Ammon's horn (tissue), 1 donor: ENCODE measurements at regions not wholly inside any gene's neighbourhood (a gene's known extent, or its start where the extent isn't known, plus 50 kb on each side); places are given as distances from the start of the nearest gene placed in this dataset.
A peak's percentile ranks its signal among the peaks of the same experiment; 100 is the strongest.

Source experiments
- DNase-seq: peaks from one replicate; pipeline ENCODE4 v3.0.0-alpha.2; 2016; ENCODE audit warnings: low spot score

DNA sequence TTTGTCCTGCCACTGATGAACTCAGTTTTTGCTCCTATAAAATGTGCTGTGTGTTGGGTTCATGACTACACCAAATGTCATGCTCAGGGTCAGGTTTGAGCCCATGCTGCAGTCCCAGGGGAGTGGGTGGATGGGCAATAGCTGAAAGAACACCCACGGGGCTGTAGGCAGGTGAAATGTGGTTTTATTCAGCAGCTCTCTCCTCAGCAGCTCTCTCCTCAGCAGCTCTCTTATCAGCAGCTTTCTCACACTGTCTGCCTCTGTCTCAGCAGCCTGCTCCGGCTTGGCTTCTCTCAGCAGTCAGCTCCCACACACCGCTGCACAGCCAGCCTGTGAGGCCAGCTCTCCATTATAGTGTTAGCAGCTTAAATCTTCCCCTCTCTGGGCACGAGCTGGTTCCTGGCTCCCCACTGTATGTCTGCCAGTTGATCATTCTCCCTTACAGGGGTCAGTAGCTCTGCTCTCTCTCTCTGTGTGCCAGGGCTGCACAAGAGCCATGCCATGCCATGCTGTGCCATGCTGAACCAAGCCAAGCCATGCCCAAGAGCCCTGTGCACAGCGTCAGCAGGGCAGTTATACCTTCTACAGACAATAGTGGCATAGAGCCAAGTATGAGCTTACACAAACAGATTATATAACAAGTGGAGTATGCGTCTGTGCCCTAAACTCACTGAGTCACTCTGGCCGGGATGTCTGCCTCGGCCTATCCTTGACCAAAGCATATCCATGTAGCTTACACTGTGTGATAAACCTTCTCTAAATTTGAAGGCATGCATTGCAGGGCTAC lies 303.3 kb upstream of the TMPO start:
- peak; percentile 22 for DNase-seq

- DNase-seq: no peak
These were observed 301.8 kb upstream of the TMPO start for GRCh38 chr12:98213556-98213955.

DNA sequence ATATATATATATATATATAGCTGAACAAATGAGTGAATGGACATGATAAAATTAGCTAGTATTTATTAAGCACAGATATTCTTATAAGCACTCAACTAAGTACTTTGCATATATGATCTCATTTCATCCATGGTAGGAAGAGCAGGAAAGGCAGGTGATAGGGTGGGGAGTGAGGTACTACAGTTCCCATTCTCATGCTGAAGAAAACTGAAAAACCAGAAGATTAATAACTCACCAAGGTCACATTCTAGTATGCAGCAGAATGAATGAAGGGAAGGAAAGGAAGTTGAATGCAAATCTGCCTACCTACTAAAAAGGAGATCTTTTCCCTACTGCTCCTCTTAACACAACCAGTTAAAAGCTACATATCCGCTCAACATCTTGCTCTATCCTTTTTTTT lies 298.1 kb upstream of the TMPO start:
- no peak for DNase-seq

GRCh38 chr12:98220636-98221035 lies 294.8 kb upstream of the TMPO start:
- DNase-seq: no peak

DNA sequence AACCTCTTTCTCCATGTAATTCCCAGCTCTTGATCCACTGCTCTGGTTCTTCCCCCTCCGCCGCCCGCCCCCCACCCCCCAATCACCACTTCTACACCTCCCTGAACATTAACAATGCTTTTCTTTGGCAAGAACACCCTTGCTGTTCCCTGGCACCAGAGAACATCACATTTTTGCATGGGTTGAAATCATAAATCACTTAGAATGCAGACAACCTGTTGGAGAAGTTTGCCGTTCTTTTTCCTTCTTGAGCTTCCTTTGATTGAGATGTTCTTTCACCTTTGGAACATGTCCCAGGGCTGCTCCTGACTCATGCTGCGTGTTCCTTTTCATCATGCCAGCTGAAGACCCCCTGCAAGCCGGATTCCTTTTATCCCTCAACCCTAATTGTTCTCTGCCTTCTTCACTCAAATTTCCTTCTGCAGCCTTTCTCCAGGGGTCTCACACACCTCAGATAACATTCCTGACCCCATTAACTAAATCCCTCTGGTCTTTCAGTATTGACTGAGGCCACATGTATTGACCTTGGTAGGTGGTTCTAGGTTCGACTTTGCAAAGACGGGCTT lies 294.1 kb upstream of the TMPO start:
- DNase-seq: no peak

DNA sequence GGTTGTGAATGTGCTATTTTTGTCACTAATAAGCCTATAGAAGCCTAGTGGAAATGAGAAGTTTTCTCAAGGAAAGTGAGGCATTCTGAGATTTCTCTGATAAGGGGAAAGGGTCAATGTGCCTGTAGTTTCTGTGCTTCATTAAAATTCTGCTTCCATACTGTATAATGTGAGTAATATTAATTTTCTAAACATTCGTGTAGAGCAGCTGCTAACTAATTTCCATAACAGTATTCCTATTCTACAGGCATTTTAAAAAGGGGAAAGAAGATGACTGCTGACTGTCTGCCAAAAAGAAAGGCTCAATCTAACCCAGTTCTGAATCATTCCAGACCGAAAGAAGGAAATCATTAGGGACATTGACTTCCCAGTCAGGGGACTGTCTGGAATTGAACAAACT lies 293.3 kb upstream of the TMPO start:
- no peak for DNase-seq

- no peak for DNase-seq
These were observed 290.7 kb upstream of the TMPO start for GRCh38 chr12:98224584-98225221.

- DNase-seq: no peak
These were observed 288.2 kb upstream of the TMPO start for GRCh38 chr12:98227162-98227561.

DNA sequence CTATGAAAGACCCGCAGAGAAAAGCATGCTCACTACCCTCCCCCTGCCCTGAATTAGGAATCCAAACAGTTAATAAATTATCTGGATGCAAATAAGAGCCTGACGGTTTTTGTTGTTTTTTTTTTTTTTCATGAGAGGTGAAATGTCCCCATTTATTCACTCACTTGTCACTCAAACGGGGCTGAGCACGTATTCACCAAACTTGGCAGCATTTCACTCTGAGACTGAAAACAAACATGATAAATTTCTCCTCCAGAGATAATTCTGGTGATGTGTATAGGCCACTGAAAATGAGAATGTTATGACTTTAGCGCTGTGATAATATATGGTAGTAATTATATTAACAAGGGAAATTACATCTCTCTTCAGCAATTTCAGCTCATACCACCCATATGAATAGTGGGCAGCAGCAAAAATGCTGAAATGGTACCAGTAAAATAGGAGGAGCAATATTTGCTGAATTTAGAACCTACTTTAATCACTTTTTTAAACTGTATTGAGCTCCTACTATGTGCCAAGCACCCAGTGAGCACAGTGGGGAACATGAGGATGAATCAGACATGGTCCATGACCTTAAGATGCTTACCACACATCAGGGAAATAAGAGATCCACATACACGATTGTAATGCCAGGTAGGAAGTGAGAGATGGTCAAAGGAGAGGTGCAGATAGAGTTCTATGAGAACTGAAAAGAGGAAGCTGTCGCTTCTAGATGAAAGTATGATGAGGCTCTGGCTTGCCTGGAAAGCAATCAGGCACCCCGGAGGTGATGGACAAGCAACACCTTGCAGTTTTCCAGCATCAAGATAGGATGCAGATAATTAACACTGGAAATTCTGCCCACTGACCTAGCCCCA lies 286.5 kb upstream of the TMPO start:
- DNase-seq: no peak

- no peak for DNase-seq
These were observed 285.9 kb upstream of the TMPO start for GRCh38 chr12:98229540-98229924.

GRCh38 chr12:98232753-98233390 lies 282.5 kb upstream of the TMPO start:
- no peak for DNase-seq

DNA sequence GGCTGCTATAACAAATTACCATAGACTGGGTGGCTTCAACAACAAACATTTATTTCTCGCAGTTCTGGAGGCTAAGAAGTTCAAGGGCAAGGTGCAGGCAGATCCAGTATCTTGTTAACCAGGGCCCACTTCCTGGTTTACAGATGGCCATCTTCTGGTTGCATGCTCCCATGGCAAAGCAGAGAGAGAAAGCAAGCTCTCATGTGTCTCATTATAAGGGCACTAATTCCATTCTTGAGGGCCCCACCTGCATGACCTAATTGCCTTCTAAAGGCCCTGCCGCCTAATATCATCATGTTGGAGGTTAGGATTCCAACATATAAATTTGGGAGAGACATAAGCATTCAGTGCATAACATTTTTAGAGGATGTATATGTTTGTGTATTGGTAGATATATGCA lies 280.1 kb upstream of the TMPO start:
- no peak for DNase-seq

DNA sequence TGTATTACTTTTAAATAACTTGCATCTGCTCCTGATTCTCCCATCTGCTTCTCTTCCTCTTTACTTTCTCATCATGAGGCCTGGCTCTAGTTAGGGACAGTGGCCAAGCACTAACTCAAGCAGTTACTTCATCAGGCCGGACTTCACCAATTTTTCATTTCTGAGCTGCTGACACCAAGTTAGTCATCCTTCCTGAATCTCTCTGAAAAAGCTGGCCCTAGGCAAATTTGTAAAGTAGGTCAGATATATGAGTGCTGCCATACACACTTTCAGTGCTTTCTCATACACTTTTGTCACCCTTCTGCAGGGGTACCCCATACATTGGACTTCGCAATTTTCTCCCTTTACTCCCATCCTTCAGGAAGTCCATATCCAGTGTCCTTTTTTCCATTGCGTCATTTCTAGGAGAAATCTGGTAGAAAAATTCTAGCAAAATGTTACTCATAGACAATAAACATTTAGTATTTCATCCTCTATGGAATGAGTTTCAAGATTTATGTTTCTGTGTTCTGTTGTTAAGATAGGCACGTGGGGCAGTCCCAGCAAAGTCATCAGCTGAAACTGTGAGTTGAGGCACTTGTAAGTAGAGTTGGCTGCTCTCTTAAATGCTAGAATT lies 276.8 kb upstream of the TMPO start:
- no peak for DNase-seq

GRCh38 chr12:98243190-98243589 lies 272.2 kb upstream of the TMPO start:
- DNase-seq: no peak

DNA sequence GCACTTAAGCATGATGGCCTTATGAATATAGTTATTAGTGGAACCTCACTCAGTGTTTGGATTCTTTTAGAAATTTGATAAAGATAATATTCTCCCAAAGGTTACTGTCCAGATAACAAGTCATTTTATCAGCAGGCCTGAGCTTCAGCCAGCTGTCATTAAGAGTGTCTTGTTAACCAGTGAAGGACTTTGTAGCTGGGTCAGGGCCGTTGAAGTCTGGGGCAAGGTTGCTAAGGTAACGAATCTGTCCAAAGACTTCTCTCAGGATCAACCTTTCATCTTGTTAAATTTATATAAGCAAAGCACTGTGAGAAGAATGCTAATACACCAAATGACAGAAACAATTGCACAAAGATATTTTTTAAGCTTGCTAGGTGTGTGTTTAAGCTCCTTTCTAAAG lies 271.3 kb upstream of the TMPO start:
- DNase-seq: no peak

DNA sequence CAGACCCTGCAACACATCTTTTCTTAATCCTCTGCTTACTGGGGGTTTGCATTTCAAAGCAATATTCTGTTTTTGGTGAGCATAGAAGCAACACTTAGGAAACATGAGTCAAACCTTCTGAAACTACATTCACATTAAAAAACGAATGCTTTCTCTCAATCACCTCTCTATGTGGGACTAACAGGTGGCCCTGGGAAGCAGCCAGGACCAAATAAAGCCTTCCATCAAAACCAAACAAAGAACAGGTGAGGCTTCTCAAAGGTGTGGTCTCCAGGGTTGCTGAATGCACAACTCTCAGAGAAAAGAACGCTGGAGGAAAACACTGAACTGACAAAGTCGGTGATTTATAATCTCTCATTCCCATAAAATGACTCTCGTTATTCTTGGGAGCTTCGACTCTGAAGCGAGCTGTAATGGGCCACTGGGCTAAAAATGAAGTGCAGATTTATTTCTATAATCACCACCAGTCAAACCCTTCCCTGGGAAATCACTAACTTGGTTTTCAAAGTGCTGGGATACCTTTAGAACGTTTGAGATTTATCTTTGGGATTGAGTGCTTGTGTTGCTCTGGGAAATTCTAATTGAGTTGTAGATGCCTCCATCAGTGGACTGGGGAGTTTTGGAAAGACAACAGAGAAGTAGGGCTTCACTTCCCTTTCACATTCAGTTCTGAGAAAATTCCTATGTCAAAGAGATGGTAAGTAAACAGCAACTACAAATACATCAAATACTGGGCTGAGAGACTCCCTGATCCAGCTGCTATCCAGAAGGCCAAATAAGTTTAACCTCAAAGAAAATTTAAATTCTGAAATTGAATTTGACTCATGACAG lies 262.0 kb upstream of the TMPO start:
- no peak for DNase-seq

DNA sequence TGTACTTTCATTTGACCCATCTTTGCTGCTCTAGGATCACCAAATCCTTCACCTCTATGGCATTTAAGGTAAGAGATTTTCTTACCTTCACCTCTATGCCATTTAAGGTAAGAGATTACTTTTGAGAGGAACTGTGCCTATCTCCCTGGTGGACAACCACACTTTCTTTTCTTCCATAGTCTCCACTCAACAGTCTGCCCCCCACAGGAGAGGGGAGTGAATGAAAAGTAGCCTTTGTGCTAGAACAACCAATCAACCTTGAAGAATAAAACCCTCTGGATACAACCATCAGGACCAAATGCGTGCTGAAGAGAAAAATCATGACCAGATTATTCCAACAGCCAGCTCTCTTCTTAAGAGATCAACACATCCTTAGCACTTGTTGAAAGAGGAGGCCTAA lies 258.6 kb upstream of the TMPO start:
- DNase-seq: no peak

- no peak for DNase-seq
These were observed 255.7 kb upstream of the TMPO start for GRCh38 chr12:98259693-98260092.

- no peak for DNase-seq
These were observed 255.1 kb upstream of the TMPO start for GRCh38 chr12:98260276-98260675.

GRCh38 chr12:98262902-98263301 lies 252.5 kb upstream of the TMPO start:
- DNase-seq: no peak
